ENCODE measurements at regions not wholly inside any gene's neighbourhood (a gene's known extent, or its start where the extent isn't known, plus 50 kb on each side); places are given as distances from the start of the nearest gene placed in this dataset.

- no peak overlapping the region for H2BK5ac ChIP-seq (ENCODE audit: insufficient read length, low read length)
- no peak overlapping the region; a peak in 1 of 7 replicates for H3K27ac Mint-ChIP-seq
- no peaks in the 10 kb centered on the region for H3K36me3 Mint-ChIP-seq (ENCODE audit: insufficient read depth in 1 of 3, low read depth in 3 of 3)
- H2BK120ac ChIP-seq (ENCODE audit: low read depth, low read length, poor library complexity, severe bottlenecking) = no peak overlapping the region
- H3K27me3 ChIP-seq (ENCODE audit: insufficient read depth, low read length) = no peaks in the 10 kb centered on the region
- no peak overlapping the region for H2AK5ac ChIP-seq (ENCODE audit: insufficient read length, low read length)
- no peak overlapping the region for H3K4me3 Mint-ChIP-seq
- no peak overlapping the region for H2AFZ ChIP-seq (ENCODE audit: low read length)
- H4K91ac ChIP-seq (ENCODE audit: insufficient read length, low read depth, low read length) = no peak overlapping the region
- H3K18ac ChIP-seq (ENCODE audit: insufficient read length, low read depth, low read length) = no peak overlapping the region
- no peaks in the 10 kb centered on the region for H3K9me3 Mint-ChIP-seq
- H3K14ac ChIP-seq (ENCODE audit: insufficient read depth, low read length) = no peak overlapping the region
- no peaks in the 10 kb centered on the region for H3K23me2 ChIP-seq (ENCODE audit: insufficient read length, low read depth, low read length, poor library complexity, severe bottlenecking)
- H4K8ac ChIP-seq (replicated peaks; ENCODE audit: insufficient read length, low read depth, low read length) = no peak overlapping the region
- no peak overlapping the region for H4K5ac ChIP-seq (ENCODE audit: insufficient read length, low read depth, low read length)
- no peak for DNase-seq
- TF ChIP-seq CTCF (conservative IDR thresholded peaks at IDR 0.05) = no peak
- no peak overlapping the region for H2BK12ac ChIP-seq (ENCODE audit: insufficient read length, low read depth, low read length)
- no CpG with 5 or more reads among the region's 3 CpGs for WGBS (ENCODE audit: extremely low coverage, insufficient read length, low lambda C conversion rate)
- no peak overlapping the region for H3T11ph ChIP-seq (ENCODE audit: low read length)
- H2BK15ac ChIP-seq (ENCODE audit: low read depth, low read length) = no peak overlapping the region
- no peak overlapping the region for H2BK20ac ChIP-seq (ENCODE audit: low read depth, low read length, poor library complexity, severe bottlenecking)
- H3K79me2 ChIP-seq (ENCODE audit: insufficient read depth, low read length) = no peaks in the 10 kb centered on the region
- no peak overlapping the region for H3K56ac ChIP-seq (ENCODE audit: insufficient read length, low read depth, low read length)
- H3K27me3 Mint-ChIP-seq (ENCODE audit: low read depth) = no peaks in the 10 kb centered on the region
- H3K9me3 ChIP-seq (ENCODE audit: control insufficient read depth, low read depth, low read length) = no peaks in the 10 kb centered on the region
- H4K20me1 ChIP-seq (ENCODE audit: control insufficient read depth, insufficient read depth, insufficient read length) = no peaks in the 10 kb centered on the region
- H3K23ac ChIP-seq (ENCODE audit: insufficient read length, low read depth, low read length) = no peak overlapping the region
- no peak overlapping the region for H3K4ac ChIP-seq (ENCODE audit: low read depth, low read length)
- H3K4me1 ChIP-seq (ENCODE audit: insufficient read depth, low read length) = no peaks in the 10 kb centered on the region
- no peaks in the 10 kb centered on the region for H3K79me1 ChIP-seq (ENCODE audit: insufficient read depth, low read depth, low read length, poor library complexity, severe bottlenecking)
- H3K4me1 Mint-ChIP-seq = no peaks in the 10 kb centered on the region
- no peak overlapping the region for H3K4me2 ChIP-seq (ENCODE audit: insufficient read depth, insufficient read length, low read length)
- no peak overlapping the region for H3K27ac ChIP-seq (ENCODE audit: insufficient read length, low read depth, low read length)
- H3K9ac ChIP-seq (ENCODE audit: extremely low read depth, insufficient read length, low read length) = no peak overlapping the region
Observed at GRCh38 chr5:105905392-105905791, 1765.3 kb downstream of the EFNA5 start.
